Endothelial cell of umbilical vein (primary cell): ENCODE measurements at regions not wholly inside any gene's neighbourhood (a gene's known extent, or its start where the extent isn't known, plus 50 kb on each side); places are given as distances from the start of the nearest gene placed in this dataset.

Source experiments
- CTCF ChIP-seq, 2 donors: IDR thresholded peaks; 1 replicate in 1 of 2; 2 replicates in 1 of 2; pipeline ENCODE4 v1.5.1; 2011; ENCODE audit warnings: low read length in 2 of 2, mild to moderate bottlenecking in 2 of 2, moderate library complexity in 2 of 2, control low read depth in 1 of 2, inconsistent platforms in 1 of 2, low read depth in 1 of 2; ENCODE audit not compliant: insufficient read depth in 1 of 2; ENCODE audit errors: extremely low read depth in 1 of 2
- EZH2 ChIP-seq: IDR thresholded peaks from 2 replicates; pipeline ENCODE4 v1.6.1; 2012; ENCODE audit warnings: borderline replicate concordance, low read depth, mild to moderate bottlenecking, moderate library complexity, low read length, inconsistent platforms; ENCODE audit not compliant: severe bottlenecking
- FOS ChIP-seq: IDR thresholded peaks from 2 replicates; pipeline ENCODE4 v1.6.1; 2011; ENCODE audit warnings: mild to moderate bottlenecking, low read length, moderate library complexity, borderline replicate concordance; ENCODE audit not compliant: insufficient read depth
- GATA2 ChIP-seq: IDR thresholded peaks from 2 replicates; pipeline ENCODE4 v1.7.0; 2011; ENCODE audit warnings: low read depth, mild to moderate bottlenecking, moderate library complexity, mixed read lengths, low read length; ENCODE audit not compliant: insufficient read length, insufficient read depth
- MAX ChIP-seq: IDR thresholded peaks from 2 replicates; pipeline ENCODE4 v1.6.1; 2011; ENCODE audit not compliant: insufficient read depth, insufficient read length
- MYC ChIP-seq: IDR thresholded peaks from one replicate; pipeline ENCODE4 v1.6.1; 2011; ENCODE audit warnings: mild to moderate bottlenecking, low read depth, low read length
- POLR2A ChIP-seq: IDR thresholded peaks from 2 replicates; pipeline ENCODE4 v1.6.1; 2012; ENCODE audit warnings: low read depth, mild to moderate bottlenecking, control low read depth, low read length
- POLR2AphosphoS5 ChIP-seq: IDR thresholded peaks from 2 replicates; pipeline ENCODE4 v1.6.1; 2012; ENCODE audit warnings: low read depth, mild to moderate bottlenecking, control low read depth, low read length, moderate library complexity; ENCODE audit not compliant: insufficient read depth

GRCh38 chr5:144798595-144798994 lies 627.9 kb downstream of the KCTD16 start:
- TF ChIP-seq POLR2A (no peak), CTCF (IDR thresholded peaks at IDR 0.05; ENCODE audit: extremely low read depth in 1 of 2, insufficient read depth in 1 of 2, low read depth in 1 of 2, low read length in 2 of 2) (no peak), FOS (no peak), POLR2AphosphoS5 (no peak), MAX (no peak), MYC (no peak), EZH2 (no peak), GATA2 (no peak)
